GM19455 (cell line): ENCODE measurements at regions not wholly inside any gene's neighbourhood (a gene's known extent, or its start where the extent isn't known, plus 50 kb on each side); places are given as distances from the start of the nearest gene placed in this dataset.

Experiments used
- ATAC-seq: cut with Tn5 transposase; IDR thresholded peaks from one replicate; pipeline ENCODE4 v1.9.1; 2021; ENCODE audit not compliant: unreplicated experiment

DNA sequence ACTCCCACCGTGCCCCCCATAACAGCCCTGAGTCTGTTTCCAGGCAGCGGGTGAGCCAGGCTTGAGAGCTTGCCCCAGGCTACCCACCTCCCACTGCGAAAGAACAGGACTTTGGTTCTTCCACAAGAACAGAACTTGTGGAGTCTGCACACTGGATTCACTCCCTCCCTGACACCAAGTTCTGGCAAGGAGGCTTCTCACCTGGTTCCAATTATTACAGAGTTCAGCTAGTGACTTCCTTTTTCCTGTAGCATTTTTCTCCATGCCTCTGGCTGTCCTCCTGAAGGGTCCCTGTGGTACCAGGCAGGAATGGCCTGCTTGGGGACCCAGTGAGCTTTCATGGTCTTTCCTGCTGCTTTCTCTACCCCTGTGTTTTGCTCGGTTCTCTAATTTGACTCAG lies 208.6 kb upstream of the SFRP2 start:
- no peak for ATAC-seq

GRCh38 chr4:153989505-153989904 lies 200.6 kb upstream of the SFRP2 start:
- no peak for ATAC-seq

GRCh38 chr4:153988492-153989363 lies 199.8 kb upstream of the SFRP2 start:
- no peak for ATAC-seq

GRCh38 chr4:153987291-153987690 lies 198.4 kb upstream of the SFRP2 start:
- no peak for ATAC-seq

- ATAC-seq: no peak
Measured at GRCh38 chr4:153976954-153977353, 188.1 kb upstream of the SFRP2 start.

GRCh38 chr4:153974452-153974851 lies 185.6 kb upstream of the SFRP2 start:
- ATAC-seq: no peak

- no peak for ATAC-seq
Measured at GRCh38 chr4:153973942-153974341, 185.1 kb upstream of the SFRP2 start.

- ATAC-seq: no peak
Measured at GRCh38 chr4:153971899-153972298, 183.0 kb upstream of the SFRP2 start.

DNA sequence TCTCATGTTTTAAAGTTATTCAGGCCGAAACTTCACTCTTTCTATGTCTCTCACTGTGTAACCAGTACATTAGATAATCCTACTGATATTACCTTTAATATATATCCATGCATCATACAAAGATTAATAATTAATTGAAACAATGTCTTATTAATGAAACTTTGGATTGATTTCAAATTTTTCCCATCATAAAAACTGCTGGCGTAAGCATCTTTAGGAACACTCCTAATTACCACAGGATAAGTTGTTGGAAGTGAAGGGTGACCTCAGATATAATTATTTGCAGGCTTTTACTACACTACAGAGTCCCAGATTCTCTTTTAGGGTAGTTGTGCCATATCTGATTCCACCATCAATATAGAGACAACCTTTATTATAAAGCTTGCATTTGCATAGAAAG lies 181.3 kb upstream of the SFRP2 start:
- no peak for ATAC-seq

- ATAC-seq: no peak
Measured at GRCh38 chr4:153969542-153969941, 180.7 kb upstream of the SFRP2 start.

GRCh38 chr4:153966641-153967040 lies 177.8 kb upstream of the SFRP2 start:
- no peak for ATAC-seq

GRCh38 chr4:153963216-153963615 lies 174.3 kb upstream of the SFRP2 start:
- ATAC-seq: no peak

DNA sequence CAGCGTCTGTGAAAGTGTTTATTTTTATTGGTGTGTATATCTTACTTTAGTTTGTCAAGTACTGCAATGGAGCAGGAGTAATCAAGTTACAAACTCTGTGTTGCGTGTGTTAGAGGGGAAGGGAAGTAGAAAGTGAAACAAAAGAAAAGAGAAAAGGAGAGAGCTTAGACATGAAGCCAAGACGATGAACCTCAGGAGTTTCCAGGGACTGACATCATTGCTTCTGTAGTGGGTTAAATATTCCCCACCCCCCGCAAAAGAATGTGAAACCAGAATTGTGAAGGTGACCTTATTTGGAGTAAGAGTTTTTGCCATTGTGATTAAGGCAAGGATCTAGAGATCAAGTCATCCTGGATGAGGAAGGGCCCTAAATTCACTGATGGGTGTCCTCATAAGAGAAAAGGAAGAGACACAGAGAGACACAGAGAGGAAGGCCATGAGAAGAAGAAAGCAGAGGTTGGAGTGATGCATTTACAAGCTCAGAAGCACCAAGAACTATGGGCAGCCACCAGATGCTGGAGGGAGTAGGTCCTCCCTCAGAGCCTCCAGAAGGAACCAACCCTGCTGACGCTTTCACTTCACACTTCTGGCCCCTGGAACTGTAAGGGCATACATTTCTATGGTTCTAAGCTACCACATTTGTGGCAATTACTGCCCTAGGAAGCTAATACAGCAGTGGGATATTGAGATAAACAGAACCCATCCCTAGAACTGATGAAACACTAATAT lies 173.6 kb upstream of the SFRP2 start:
- ATAC-seq: no peak

DNA sequence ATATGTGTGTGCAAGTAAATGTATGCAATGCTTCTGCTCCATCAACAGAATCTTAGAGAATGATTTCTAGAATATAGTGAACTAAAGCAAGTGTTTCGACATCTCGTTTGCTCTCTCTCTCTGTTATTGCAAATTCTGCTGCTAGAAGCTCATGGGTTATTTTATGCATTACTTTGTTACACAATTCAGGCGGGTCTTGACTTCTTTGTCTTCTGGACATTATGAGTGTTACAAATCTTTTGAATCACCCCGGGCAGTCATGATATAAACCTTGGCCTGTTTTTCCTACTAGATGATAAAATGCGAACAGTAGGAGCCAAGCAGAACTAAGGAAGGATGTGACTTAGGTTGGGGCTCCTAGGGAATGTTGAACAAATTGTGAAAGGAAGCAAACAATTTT lies 166.4 kb upstream of the SFRP2 start:
- ATAC-seq: no peak

DNA sequence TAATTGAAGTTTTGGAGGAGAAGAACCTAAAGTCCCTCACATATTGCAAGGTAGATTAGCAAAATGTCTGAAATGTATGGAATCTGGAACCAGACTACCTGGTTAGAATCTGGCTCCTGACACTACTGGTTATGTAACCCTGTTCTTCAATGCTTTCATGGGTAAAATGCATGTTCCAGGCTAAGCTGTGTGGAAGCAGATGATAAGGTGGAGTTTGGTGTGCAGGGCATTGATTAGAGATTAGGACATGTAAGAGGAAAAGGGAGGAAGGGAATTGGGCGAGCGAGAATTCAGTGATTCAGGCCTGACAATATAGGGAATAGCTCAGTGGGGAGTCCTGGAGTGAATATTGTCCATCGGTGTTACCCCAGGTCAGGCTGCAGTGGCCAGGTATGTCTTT lies 165.8 kb upstream of the SFRP2 start:
- no peak for ATAC-seq

DNA sequence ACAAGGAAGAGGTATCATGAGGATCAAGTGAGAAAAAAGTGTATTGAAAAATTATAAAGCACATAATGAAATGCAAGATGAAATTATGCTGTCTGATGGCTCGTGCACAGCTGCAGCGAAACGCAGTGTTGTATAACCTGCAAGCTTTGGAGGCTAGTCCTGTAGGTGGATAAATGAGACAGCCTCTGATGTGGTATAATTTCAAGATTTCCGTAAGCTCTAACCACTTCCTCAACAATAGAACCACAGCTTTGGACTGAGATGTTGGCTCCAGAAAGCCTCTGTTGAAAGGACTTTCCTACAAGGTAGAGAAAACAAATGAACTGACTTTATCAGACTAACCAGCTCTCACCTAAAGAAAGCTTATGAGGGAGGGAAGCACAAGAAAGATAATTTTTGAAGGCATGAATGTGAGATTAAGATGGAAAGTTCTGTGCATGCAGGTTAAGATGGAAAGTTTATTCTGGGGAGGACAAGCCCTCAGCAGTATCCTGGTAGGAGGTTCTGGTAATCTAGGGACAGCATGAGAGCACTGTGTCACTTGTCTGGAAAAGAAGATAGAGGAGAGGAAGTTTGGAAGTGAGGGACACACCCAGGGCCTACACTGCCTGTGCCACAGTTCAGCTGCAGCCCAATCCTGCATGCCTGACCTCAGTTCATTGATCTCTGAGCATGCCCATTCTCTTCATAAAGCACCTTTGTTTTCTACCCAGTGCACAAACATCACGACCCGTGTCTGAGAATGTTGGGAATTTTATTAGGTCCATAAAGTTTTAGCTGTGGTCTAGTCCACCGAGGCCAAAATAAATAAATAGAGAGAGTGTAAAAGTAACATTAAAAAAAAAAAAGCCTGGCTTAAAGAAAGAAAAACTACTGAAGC lies 161.5 kb upstream of the SFRP2 start:
- no peak for ATAC-seq

DNA sequence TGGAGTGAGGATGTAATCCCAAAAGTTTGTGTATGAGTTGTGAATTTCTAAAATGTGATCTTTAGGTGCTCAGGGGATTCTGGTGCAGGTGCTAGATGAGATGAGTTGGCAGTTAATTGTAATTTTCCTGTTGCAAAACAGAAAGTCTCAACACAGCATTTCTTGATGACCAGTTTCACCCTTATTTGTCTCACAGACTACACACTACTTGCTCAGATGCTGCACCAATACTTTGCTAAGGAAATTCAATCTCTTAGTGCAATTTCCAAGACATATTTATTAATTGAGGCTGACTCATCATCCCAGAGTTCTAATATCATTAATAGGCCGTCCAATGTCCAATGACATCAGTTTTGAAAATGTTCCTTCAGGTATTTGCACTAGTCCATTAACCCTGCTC lies 159.2 kb upstream of the SFRP2 start:
- no peak for ATAC-seq

DNA sequence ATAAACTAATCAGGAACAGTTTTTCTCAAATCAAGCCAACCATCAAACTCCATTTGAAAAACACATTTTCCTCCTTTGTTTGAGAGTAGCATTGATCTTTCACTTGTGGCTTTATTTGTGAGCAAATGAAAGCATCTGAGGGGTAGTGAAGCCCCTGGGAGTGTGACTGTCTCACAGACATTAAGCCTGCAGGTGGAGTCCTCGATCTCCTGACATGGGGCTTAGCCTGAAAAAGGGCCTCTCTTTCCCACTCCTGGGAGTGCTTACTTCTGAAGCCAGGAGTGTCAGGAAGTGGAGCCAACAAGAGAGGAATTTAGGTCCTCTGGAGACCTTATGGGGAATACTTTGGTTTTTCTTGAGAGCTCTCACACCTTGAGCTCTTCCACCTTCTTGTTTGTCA lies 158.2 kb upstream of the SFRP2 start:
- no peak for ATAC-seq

DNA sequence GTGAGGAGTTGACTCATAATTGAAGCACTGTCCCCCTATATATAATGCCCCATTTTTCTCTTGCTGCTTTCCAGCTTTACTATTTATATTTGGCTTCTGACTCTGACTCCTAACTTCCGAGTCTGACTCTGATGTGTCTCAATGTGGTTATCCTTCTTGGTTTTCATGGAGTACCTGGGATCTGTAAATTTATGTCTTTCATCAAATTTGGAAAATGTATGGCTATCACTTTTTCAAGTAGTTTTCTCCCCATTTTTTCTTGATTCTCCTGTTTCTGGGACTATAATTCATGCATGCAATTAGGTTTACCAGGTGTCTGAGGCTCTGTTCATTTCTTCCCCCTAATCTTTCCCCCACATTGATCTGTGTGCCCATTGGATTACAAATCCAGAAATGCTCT lies 156.8 kb upstream of the SFRP2 start:
- ATAC-seq: no peak

DNA sequence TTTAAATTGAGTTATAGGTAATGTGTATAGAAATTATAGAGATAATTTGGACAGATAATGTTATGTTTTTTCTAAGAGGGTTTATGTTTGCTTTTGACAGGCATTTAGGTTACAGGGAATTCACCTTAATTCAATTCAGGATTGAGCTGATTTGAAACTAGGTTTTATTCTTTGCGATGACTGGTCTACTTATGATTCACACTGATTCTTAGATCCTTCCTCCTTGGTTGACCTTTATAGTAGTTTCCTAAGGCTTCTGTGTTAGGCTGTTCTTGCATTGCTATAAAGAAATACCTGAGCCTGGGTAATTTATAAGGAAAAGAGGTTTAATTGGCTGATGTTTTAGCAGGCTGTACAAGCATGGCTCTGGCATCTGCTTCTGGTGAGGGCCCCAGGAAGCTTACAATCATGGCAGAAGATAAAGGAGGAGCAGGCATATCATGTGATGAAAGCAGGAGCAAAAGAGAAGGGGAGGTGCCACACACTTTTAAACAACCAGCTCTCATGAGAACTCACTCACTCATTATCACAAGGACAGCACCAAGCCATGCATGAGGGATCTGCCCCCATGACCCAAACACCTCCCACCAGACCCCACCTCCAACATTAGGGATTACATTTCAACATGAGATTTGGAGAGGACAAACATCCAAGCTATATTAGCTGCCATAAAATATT lies 155.0 kb upstream of the SFRP2 start:
- ATAC-seq: no peak

- no peak for ATAC-seq
Measured at GRCh38 chr4:153940916-153941315, 152.0 kb upstream of the SFRP2 start.
